H1 (cell line): ENCODE measurements at regions not wholly inside any gene's neighbourhood (a gene's known extent, or its start where the extent isn't known, plus 50 kb on each side); places are given as distances from the start of the nearest gene placed in this dataset.

Experiments used
- CEBPB ChIP-seq: IDR thresholded peaks from 2 replicates; pipeline ENCODE4 v1.6.1; 2012; ENCODE audit warnings: low read depth, low read length
- CREB1 ChIP-seq: IDR thresholded peaks from 2 replicates; pipeline ENCODE4 v1.6.1; 2012; ENCODE audit warnings: inconsistent platforms
- POLR2A ChIP-seq, 2 experiments: IDR thresholded peaks; 1 replicate in 1 of 2; 2 replicates in 1 of 2; pipeline ENCODE4 v1.6.1; 2011; ENCODE audit warnings: low read depth in 2 of 2, low read length in 2 of 2, mild to moderate bottlenecking in 2 of 2; ENCODE audit errors: control extremely low read depth in 1 of 2
- SP1 ChIP-seq: IDR thresholded peaks from 2 replicates; pipeline ENCODE4 v1.6.1; 2011; ENCODE audit warnings: low read depth, low read length
- TF ChIP-seq, protein P1 (sequence below), 3 experiments: IDR thresholded peaks; 1 replicate in 2 of 3; 2 replicates in 1 of 3; pipeline versions ENCODE4 v1.5.1 to v1.6.1; 2011; ENCODE audit warnings: low read length in 3 of 3, mild to moderate bottlenecking in 3 of 3, inconsistent platforms in 2 of 3, low read depth in 1 of 3, moderate library complexity in 1 of 3; ENCODE audit not compliant: insufficient read depth in 1 of 3; ENCODE audit errors: control extremely low read depth in 1 of 3

DNA sequence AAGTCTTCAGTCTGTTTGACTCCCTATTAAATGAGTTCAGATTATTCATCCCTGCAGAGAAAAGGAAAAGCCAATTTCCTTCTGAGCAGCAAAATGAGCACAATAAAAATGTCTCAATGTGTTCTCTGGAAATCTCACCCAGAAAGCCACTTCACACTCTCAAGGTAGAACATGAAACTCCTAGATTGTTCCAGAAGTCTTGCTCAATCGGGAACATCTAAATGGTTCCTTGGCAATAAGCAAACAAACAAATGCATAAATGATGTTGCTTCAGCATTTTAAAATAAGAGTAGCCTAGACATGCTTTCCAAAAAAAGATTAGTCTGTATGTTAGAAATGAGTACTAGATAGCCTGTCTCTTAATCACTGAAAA, 59.7 kb upstream of the TNFRSF19 start:
- TF ChIP-seq, protein P1, sequence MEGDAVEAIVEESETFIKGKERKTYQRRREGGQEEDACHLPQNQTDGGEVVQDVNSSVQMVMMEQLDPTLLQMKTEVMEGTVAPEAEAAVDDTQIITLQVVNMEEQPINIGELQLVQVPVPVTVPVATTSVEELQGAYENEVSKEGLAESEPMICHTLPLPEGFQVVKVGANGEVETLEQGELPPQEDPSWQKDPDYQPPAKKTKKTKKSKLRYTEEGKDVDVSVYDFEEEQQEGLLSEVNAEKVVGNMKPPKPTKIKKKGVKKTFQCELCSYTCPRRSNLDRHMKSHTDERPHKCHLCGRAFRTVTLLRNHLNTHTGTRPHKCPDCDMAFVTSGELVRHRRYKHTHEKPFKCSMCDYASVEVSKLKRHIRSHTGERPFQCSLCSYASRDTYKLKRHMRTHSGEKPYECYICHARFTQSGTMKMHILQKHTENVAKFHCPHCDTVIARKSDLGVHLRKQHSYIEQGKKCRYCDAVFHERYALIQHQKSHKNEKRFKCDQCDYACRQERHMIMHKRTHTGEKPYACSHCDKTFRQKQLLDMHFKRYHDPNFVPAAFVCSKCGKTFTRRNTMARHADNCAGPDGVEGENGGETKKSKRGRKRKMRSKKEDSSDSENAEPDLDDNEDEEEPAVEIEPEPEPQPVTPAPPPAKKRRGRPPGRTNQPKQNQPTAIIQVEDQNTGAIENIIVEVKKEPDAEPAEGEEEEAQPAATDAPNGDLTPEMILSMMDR (IDR thresholded peaks at IDR 0.05; ENCODE audit: control extremely low read depth in 1 of 3, insufficient read depth in 1 of 3, low read depth in 1 of 3, low read length in 3 of 3), result no peak
- no peak for TF ChIP-seq CREB1
- TF ChIP-seq CEBPB, result no peak
- no peak for TF ChIP-seq SP1
- TF ChIP-seq POLR2A (IDR thresholded peaks at IDR 0.05; ENCODE audit: control extremely low read depth in 1 of 2, low read depth in 2 of 2, low read length in 2 of 2), result no peak
